WTC11 (cell line): ENCODE measurements at regions not wholly inside any gene's neighbourhood (a gene's known extent, or its start where the extent isn't known, plus 50 kb on each side); places are given as distances from the start of the nearest gene placed in this dataset.

Experiments
- ESRRA ChIP-seq: sonication (generic); formaldehyde crosslinking; IDR thresholded peaks from 2 replicates; pipeline ENCODE4 v1.8.1; 2022; ENCODE audit warnings: mild to moderate bottlenecking, missing genetic modification reagents, borderline replicate concordance
- MYBL2 ChIP-seq: sonication (generic); formaldehyde crosslinking; IDR thresholded peaks from 2 replicates; pipeline ENCODE4 v1.8.1; 2023; ENCODE audit warnings: mild to moderate bottlenecking, moderate library complexity, missing genetic modification reagents
- NR2C2 ChIP-seq: sonication (generic); formaldehyde crosslinking; IDR thresholded peaks from 2 replicates; pipeline ENCODE4 v1.8.0; 2022; ENCODE audit warnings: mild to moderate bottlenecking, missing genetic modification reagents
- ZNF416 ChIP-seq: fragments of 250-450 bp; sonication (Bioruptor Pico); IDR thresholded peaks from 2 replicates; pipeline ENCODE4 v1.9.0; 2021; ENCODE audit warnings: mild to moderate bottlenecking, inconsistent platforms
- TF ChIP-seq, protein P1 (sequence below): fragments of 200-600 bp; IDR thresholded peaks from 2 replicates; pipeline ENCODE4 v1.8.0; 2022; ENCODE audit warnings: antibody characterized with exemption
- TF ChIP-seq, protein P2 (sequence below): sonication (generic); formaldehyde crosslinking; conservative IDR thresholded peaks from 2 replicates; pipeline ENCODE4 v1.8.1; 2023; ENCODE audit warnings: mild to moderate bottlenecking, low read depth, missing genetic modification reagents, moderate library complexity
- TF ChIP-seq, protein P3 (sequence below): sonication (generic); formaldehyde crosslinking; IDR thresholded peaks from 2 replicates; pipeline ENCODE4 v1.8.1; 2023; ENCODE audit warnings: mild to moderate bottlenecking, missing genetic modification reagents, moderate library complexity

DNA sequence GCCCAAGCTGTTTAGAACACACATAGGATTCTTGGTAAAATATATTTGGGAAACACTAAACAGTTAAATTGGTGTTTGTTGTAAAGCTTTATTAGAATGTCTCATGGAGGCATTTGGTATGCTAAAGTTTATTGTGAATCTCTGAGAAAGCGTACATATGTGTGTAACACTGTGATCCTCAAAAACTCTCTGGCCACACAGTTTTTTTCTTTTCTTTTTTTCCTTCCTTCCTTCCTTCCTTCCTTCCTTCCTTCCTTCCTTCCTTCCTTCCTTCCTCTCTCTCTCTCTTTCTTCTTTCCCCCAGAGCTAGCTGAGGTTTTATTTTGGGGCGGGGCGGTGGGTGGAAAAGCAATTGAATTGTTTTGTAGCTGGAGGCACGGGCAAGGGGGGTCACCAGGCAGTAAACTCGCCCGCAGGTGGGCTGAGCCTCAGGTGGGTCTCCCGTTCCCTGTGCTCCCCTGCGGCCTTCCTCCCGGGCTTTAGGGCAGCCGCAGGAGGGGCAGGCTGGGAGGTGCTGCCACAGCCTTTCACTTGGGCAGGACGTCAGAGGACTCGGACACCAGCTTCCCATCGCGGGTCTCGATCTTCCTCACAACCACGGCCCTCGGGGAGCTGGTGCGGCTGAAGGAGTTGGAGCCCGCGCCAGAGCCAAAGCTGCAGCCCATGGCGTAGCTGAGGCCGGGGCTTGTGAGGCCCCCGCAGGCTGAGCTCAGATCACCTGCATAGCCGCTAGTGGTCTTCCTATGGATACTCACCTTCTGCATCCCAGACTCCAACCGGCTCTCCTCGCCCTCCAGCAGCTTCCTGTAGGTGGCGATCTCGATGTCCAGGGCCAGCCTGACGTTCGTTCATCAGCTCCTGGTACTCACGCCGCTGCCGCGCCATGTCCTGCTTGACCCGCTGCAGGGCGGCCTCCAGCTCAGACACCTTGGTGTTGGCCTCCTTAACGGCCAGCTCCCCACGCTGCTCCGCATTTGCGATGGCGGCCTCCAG is 459.0 kb downstream of the GATA3 start:
- no peak for TF ChIP-seq MYBL2 (CRISPR knock-in tag)
- TF ChIP-seq, protein P1, sequence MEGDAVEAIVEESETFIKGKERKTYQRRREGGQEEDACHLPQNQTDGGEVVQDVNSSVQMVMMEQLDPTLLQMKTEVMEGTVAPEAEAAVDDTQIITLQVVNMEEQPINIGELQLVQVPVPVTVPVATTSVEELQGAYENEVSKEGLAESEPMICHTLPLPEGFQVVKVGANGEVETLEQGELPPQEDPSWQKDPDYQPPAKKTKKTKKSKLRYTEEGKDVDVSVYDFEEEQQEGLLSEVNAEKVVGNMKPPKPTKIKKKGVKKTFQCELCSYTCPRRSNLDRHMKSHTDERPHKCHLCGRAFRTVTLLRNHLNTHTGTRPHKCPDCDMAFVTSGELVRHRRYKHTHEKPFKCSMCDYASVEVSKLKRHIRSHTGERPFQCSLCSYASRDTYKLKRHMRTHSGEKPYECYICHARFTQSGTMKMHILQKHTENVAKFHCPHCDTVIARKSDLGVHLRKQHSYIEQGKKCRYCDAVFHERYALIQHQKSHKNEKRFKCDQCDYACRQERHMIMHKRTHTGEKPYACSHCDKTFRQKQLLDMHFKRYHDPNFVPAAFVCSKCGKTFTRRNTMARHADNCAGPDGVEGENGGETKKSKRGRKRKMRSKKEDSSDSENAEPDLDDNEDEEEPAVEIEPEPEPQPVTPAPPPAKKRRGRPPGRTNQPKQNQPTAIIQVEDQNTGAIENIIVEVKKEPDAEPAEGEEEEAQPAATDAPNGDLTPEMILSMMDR: peak; percentile 24; the same call in 1 of the 2 replicates
- TF ChIP-seq, protein P2, sequence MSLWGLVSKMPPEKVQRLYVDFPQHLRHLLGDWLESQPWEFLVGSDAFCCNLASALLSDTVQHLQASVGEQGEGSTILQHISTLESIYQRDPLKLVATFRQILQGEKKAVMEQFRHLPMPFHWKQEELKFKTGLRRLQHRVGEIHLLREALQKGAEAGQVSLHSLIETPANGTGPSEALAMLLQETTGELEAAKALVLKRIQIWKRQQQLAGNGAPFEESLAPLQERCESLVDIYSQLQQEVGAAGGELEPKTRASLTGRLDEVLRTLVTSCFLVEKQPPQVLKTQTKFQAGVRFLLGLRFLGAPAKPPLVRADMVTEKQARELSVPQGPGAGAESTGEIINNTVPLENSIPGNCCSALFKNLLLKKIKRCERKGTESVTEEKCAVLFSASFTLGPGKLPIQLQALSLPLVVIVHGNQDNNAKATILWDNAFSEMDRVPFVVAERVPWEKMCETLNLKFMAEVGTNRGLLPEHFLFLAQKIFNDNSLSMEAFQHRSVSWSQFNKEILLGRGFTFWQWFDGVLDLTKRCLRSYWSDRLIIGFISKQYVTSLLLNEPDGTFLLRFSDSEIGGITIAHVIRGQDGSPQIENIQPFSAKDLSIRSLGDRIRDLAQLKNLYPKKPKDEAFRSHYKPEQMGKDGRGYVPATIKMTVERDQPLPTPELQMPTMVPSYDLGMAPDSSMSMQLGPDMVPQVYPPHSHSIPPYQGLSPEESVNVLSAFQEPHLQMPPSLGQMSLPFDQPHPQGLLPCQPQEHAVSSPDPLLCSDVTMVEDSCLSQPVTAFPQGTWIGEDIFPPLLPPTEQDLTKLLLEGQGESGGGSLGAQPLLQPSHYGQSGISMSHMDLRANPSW (CRISPR knock-in tag): no peak
- TF ChIP-seq ESRRA: no peak
- TF ChIP-seq NR2C2 (CRISPR knock-in tag): no peak
- TF ChIP-seq, protein P3, sequence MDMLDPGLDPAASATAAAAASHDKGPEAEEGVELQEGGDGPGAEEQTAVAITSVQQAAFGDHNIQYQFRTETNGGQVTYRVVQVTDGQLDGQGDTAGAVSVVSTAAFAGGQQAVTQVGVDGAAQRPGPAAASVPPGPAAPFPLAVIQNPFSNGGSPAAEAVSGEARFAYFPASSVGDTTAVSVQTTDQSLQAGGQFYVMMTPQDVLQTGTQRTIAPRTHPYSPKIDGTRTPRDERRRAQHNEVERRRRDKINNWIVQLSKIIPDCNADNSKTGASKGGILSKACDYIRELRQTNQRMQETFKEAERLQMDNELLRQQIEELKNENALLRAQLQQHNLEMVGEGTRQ (CRISPR knock-in tag): no peak
- TF ChIP-seq ZNF416: no peak
